ENCODE measurements at regions not wholly inside any gene's neighbourhood (a gene's known extent, or its start where the extent isn't known, plus 50 kb on each side); places are given as distances from the start of the nearest gene placed in this dataset.

DNA sequence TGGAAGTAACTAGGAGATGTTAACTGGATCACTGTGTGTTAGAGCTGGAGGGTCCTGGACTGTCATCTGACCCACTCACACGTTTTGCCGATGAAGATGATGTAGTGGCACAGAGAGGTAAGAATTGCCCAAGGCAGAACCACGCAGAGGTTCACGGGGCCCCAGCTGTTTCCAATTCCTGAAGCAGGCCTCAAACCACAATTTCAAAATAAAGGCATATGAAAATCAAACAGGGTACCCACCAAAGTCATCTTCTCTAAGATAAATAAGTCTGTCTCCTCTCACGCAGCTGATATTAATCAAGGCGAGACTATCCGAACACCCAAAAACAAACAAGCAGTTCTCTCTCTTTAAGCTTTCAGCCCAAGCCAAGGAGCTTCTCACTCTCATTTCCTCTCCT, 113.3 kb upstream of the JCAD start:
- ChIA-PET CTCF (interaction anchor here (0.6 kb wide), 1 partner anchor 1643 kb away, joined by 3 read pairs; no protein-coding TSS in a partner anchor), POLR2A (no interaction called here)
- H3K36me3 Mint-ChIP-seq, result peaks cover 3% of the 10 kb centered on the region; the same call in 1 of the 2 replicates
- TF ChIP-seq ETV6 (CRISPR knock-in tag; IDR thresholded peaks at IDR 0.05) (no peak), ATF2 (CRISPR knock-in tag; IDR thresholded peaks at IDR 0.05; ENCODE audit: borderline replicate concordance, low read depth) (no peak), GTF2I (CRISPR knock-in tag; conservative IDR thresholded peaks at IDR 0.05) (no peak), HMGXB4 (CRISPR knock-in tag; IDR thresholded peaks at IDR 0.05) (no peak), ATF3 (CRISPR knock-in tag; conservative IDR thresholded peaks at IDR 0.05) (no peak), NFATC4 (CRISPR knock-in tag; IDR thresholded peaks at IDR 0.05) (no peak), SMAD4 (CRISPR knock-in tag; IDR thresholded peaks at IDR 0.05) (no peak), ZNF219 (CRISPR knock-in tag; IDR thresholded peaks at IDR 0.05; ENCODE audit: borderline replicate concordance) (no peak), NFE2L1 (CRISPR knock-in tag; IDR thresholded peaks at IDR 0.05) (no peak), CDX4 (CRISPR knock-in tag; IDR thresholded peaks at IDR 0.05; ENCODE audit: borderline replicate concordance) (no peak), ERG (CRISPR knock-in tag; IDR thresholded peaks at IDR 0.05) (no peak), STAT6 (CRISPR knock-in tag; conservative IDR thresholded peaks at IDR 0.05; ENCODE audit: low read depth) (no peak)
- TF ChIP-seq, protein P1, sequence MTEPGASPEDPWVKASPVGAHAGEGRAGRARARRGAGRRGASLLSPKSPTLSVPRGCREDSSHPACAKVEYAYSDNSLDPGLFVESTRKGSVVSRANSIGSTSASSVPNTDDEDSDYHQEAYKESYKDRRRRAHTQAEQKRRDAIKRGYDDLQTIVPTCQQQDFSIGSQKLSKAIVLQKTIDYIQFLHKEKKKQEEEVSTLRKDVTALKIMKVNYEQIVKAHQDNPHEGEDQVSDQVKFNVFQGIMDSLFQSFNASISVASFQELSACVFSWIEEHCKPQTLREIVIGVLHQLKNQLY (CRISPR knock-in tag; IDR thresholded peaks at IDR 0.05), result no peak
- TF ChIP-seq, protein P2, sequence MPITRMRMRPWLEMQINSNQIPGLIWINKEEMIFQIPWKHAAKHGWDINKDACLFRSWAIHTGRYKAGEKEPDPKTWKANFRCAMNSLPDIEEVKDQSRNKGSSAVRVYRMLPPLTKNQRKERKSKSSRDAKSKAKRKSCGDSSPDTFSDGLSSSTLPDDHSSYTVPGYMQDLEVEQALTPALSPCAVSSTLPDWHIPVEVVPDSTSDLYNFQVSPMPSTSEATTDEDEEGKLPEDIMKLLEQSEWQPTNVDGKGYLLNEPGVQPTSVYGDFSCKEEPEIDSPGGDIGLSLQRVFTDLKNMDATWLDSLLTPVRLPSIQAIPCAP (CRISPR knock-in tag; IDR thresholded peaks at IDR 0.05), result no peak
- TF ChIP-seq, protein P3, sequence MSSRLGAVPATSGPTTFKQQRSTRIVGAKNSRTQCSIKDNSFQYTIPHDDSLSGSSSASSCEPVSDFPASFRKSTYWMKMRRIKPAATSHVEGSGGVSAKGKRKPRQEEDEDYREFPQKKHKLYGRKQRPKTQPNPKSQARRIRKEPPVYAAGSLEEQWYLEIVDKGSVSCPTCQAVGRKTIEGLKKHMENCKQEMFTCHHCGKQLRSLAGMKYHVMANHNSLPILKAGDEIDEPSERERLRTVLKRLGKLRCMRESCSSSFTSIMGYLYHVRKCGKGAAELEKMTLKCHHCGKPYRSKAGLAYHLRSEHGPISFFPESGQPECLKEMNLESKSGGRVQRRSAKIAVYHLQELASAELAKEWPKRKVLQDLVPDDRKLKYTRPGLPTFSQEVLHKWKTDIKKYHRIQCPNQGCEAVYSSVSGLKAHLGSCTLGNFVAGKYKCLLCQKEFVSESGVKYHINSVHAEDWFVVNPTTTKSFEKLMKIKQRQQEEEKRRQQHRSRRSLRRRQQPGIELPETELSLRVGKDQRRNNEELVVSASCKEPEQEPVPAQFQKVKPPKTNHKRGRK (CRISPR knock-in tag; IDR thresholded peaks at IDR 0.05; ENCODE audit: borderline replicate concordance), result no peak
- ATAC-seq (no peak), DNase-seq (ENCODE audit: low spot score) (no peak)
- no peak overlapping the region for H3K4me3 Mint-ChIP-seq
- H3K4me1 Mint-ChIP-seq, result no peaks in the 10 kb centered on the region
- no peaks in the 10 kb centered on the region; the same call in 1 of the 2 replicates for H3K27me3 Mint-ChIP-seq (ENCODE audit: low read depth)
- peaks cover 5% of the 10 kb centered on the region for H3K9me3 Mint-ChIP-seq
- no peak overlapping the region for H3K27ac Mint-ChIP-seq
